Smooth muscle cell (in vitro differentiated cells): ENCODE measurements at regions not wholly inside any gene's neighbourhood (a gene's known extent, or its start where the extent isn't known, plus 50 kb on each side); places are given as distances from the start of the nearest gene placed in this dataset.

Experiments used
- DNase-seq: peaks from one replicate; lab custom pipeline; 2025; ENCODE audit not compliant: unreplicated experiment; lab: John Stamatoyannopoulos, UW
- H2AFZ ChIP-seq: fragments of 200-600 bp; sonication (generic); 2 replicates; pipeline ENCODE4 v1.6.0; 2016; ENCODE audit warnings: antibody characterized with exemption, low read depth, mild to moderate bottlenecking
- H3F3A ChIP-seq: fragments of 200-600 bp; sonication (generic); 2 replicates; pipeline ENCODE4 v1.6.0; 2017; ENCODE audit warnings: antibody characterized with exemption, low read depth
- H3K27ac ChIP-seq: fragments of 200-600 bp; sonication (generic); 2 replicates; pipeline ENCODE4 v1.5.1; 2016; ENCODE audit warnings: low read depth, mild to moderate bottlenecking
- H3K27me3 ChIP-seq: fragments of 200-600 bp; sonication (generic); 2 replicates; pipeline ENCODE4 v1.6.1; 2016; ENCODE audit warnings: low read depth, mild to moderate bottlenecking
- H3K36me3 ChIP-seq: fragments of 200-600 bp; sonication (generic); 2 replicates; pipeline ENCODE4 v1.5.1; 2016; ENCODE audit warnings: low read depth
- H3K4me1 ChIP-seq: fragments of 200-600 bp; sonication (generic); 2 replicates; pipeline ENCODE4 v1.5.1; 2016; ENCODE audit warnings: low read depth
- H3K4me2 ChIP-seq: fragments of 200-600 bp; sonication (generic); 2 replicates; pipeline ENCODE4 v1.6.0; 2016; ENCODE audit warnings: mild to moderate bottlenecking
- H3K4me3 ChIP-seq: fragments of 200-600 bp; sonication (generic); 2 replicates; pipeline ENCODE4 v1.5.1; 2016; ENCODE audit warnings: mild to moderate bottlenecking
- H3K79me2 ChIP-seq: fragments of 200-600 bp; sonication (generic); 2 replicates; pipeline ENCODE4 v1.6.0; 2016; ENCODE audit warnings: low read depth, mild to moderate bottlenecking
- H3K9ac ChIP-seq: fragments of 200-600 bp; sonication (generic); 2 replicates; pipeline ENCODE4 v1.6.0; 2016; ENCODE audit warnings: low read depth
- H3K9me3 ChIP-seq: fragments of 200-600 bp; sonication (generic); replicated peaks from 2 replicates; pipeline ENCODE4 v1.5.1; 2016; ENCODE audit warnings: low read depth
- H4K20me1 ChIP-seq: fragments of 200-600 bp; sonication (generic); 2 replicates; pipeline ENCODE4 v1.6.0; 2016; ENCODE audit warnings: low read depth
- CTCF ChIP-seq: fragments of 200-600 bp; sonication (generic); IDR thresholded peaks from 2 replicates; pipeline ENCODE4 v1.5.1; 2017; ENCODE audit warnings: borderline replicate concordance, mild to moderate bottlenecking, antibody characterized with exemption; ENCODE audit not compliant: insufficient read depth, poor library complexity, severe bottlenecking
- WGBS: methylation state at CpG from one replicate; pipeline ENCODE4 v1.1.7; 2016; ENCODE audit warnings: low lambda C conversion rate; 5-methylcytosine and 5-hydroxymethylcytosine counted together

GRCh38 chr6:124877468-124877867 is 84.8 kb upstream of the RNF217 start:
- Histone ChIP-seq H3F3A (no peaks in the 10 kb centered on the region), H3K79me2 (no peaks in the 10 kb centered on the region), H3K4me3 (no peak overlapping the region), H3K27me3 (no peaks in the 10 kb centered on the region), H4K20me1 (no peaks in the 10 kb centered on the region), H3K4me1 (no peaks in the 10 kb centered on the region), H3K4me2 (no peak overlapping the region), H2AFZ (no peak overlapping the region), H3K9me3 (no peaks in the 10 kb centered on the region), H3K27ac (no peak overlapping the region), H3K9ac (no peak overlapping the region), H3K36me3 (no peaks in the 10 kb centered on the region)
- DNase-seq, result no peak
- WGBS, result 66% methylated on average over 3 of the region's 3 CpGs
- no peak for TF ChIP-seq CTCF

GRCh38 chr6:124879110-124879991 is 82.9 kb upstream of the RNF217 start:
- Histone ChIP-seq H3K4me2 (no peak overlapping the region), H3K27ac (no peak overlapping the region), H2AFZ (no peak overlapping the region), H3F3A (no peaks in the 10 kb centered on the region), H3K36me3 (no peaks in the 10 kb centered on the region), H3K4me3 (no peak overlapping the region), H3K4me1 (no peaks in the 10 kb centered on the region), H3K9me3 (no peaks in the 10 kb centered on the region), H3K27me3 (no peaks in the 10 kb centered on the region), H3K79me2 (no peaks in the 10 kb centered on the region), H4K20me1 (no peaks in the 10 kb centered on the region), H3K9ac (no peak overlapping the region)
- no peak for TF ChIP-seq CTCF
- no peak for DNase-seq
- WGBS, result 62% methylated on average over 4 of the region's 4 CpGs

GRCh38 chr6:124879992-124880355 is 82.3 kb upstream of the RNF217 start:
- H2AFZ ChIP-seq, result no peak overlapping the region
- H3K27me3 ChIP-seq, result no peaks in the 10 kb centered on the region
- no peaks in the 10 kb centered on the region for H3K79me2 ChIP-seq
- no peaks in the 10 kb centered on the region for H3K9me3 ChIP-seq
- H3K27ac ChIP-seq, result no peak overlapping the region
- TF ChIP-seq CTCF, result no peak
- peaks cover 3% of the 10 kb centered on the region for H3K4me1 ChIP-seq
- no peak overlapping the region for H3K4me2 ChIP-seq
- 85% methylated on average over 2 of the region's 2 CpGs for WGBS
- no peak overlapping the region for H3K9ac ChIP-seq
- no peaks in the 10 kb centered on the region for H3F3A ChIP-seq
- no peak for DNase-seq
- no peaks in the 10 kb centered on the region for H4K20me1 ChIP-seq
- no peaks in the 10 kb centered on the region for H3K36me3 ChIP-seq
- no peak overlapping the region for H3K4me3 ChIP-seq
